ENCODE measurements at regions not wholly inside any gene's neighbourhood (a gene's known extent, or its start where the extent isn't known, plus 50 kb on each side); places are given as distances from the start of the nearest gene placed in this dataset.

GRCh38 chr4:120536884-120537283 is 385.6 kb downstream of the PRDM5 start:
- TF ChIP-seq CTCF (conservative IDR thresholded peaks at IDR 0.05) (no peak), ZFX (IDR thresholded peaks at IDR 0.05) (no peak)
